HG02870 (cell line): ENCODE measurements at regions not wholly inside any gene's neighbourhood (a gene's known extent, or its start where the extent isn't known, plus 50 kb on each side); places are given as distances from the start of the nearest gene placed in this dataset.
"Not testable (repeated sequence)": the region's sequence is repeated elsewhere in the genome, so short reads cannot be mapped to it uniquely, and the experiment has no call there.

Source experiments
- ATAC-seq: cut with Tn5 transposase; IDR thresholded peaks from one replicate; pipeline ENCODE4 v1.9.1; 2021; ENCODE audit warnings: mild to moderate bottlenecking, moderate library complexity; ENCODE audit not compliant: unreplicated experiment

GRCh38 chr10:18735711-18736110 lies 76.5 kb downstream of the ARL5B start:
- no peak for ATAC-seq

- no peak for ATAC-seq
Measured at GRCh38 chr10:18737236-18737635, 78.0 kb downstream of the ARL5B start.

GRCh38 chr10:18737841-18738240 lies 78.6 kb downstream of the ARL5B start:
- ATAC-seq, result no peak

- ATAC-seq, result no peak
Measured at GRCh38 chr10:18738835-18739234, 79.6 kb downstream of the ARL5B start.

- no peak for ATAC-seq
Measured at GRCh38 chr10:18743926-18744325, 84.7 kb downstream of the ARL5B start.

GRCh38 chr10:18753312-18753895 lies 94.2 kb downstream of the ARL5B start:
- ATAC-seq, result no peak

GRCh38 chr10:18759575-18759974 lies 100.3 kb downstream of the ARL5B start:
- ATAC-seq, result peak; percentile 71

GRCh38 chr10:18760836-18761235 lies 101.6 kb downstream of the ARL5B start:
- no peak for ATAC-seq

- no peak for ATAC-seq
Measured at GRCh38 chr10:18767981-18768380, 108.8 kb downstream of the ARL5B start.

- no peak for ATAC-seq
Measured at GRCh38 chr10:18773180-18773579, 113.9 kb downstream of the ARL5B start.

GRCh38 chr10:18777258-18777657 lies 118.0 kb downstream of the ARL5B start:
- no peak for ATAC-seq

- no peak for ATAC-seq
Measured at GRCh38 chr10:18786478-18786877, 127.2 kb downstream of the ARL5B start.

- ATAC-seq, result no peak
Measured at GRCh38 chr10:18793951-18794350, 134.7 kb downstream of the ARL5B start.

GRCh38 chr10:18795549-18795948 lies 136.3 kb downstream of the ARL5B start:
- no peak for ATAC-seq

- no peak for ATAC-seq
Measured at GRCh38 chr10:18797286-18797685, 138.1 kb downstream of the ARL5B start.

GRCh38 chr10:18822156-18822555 lies 162.9 kb downstream of the ARL5B start:
- no peak for ATAC-seq

GRCh38 chr10:18829259-18829658 lies 170.0 kb downstream of the ARL5B start:
- ATAC-seq, result no peak

- no peak for ATAC-seq
Measured at GRCh38 chr10:18830277-18830676, 171.0 kb downstream of the ARL5B start.

- ATAC-seq, result not testable (repeated sequence)
Measured at GRCh38 chr10:18856623-18857022, 192.0 kb upstream of the MALRD1 start.

GRCh38 chr10:18859659-18860058 lies 188.9 kb upstream of the MALRD1 start:
- no peak for ATAC-seq

- no peak for ATAC-seq
Measured at GRCh38 chr10:18860186-18860585, 188.4 kb upstream of the MALRD1 start.

GRCh38 chr10:18860631-18861240 lies 187.9 kb upstream of the MALRD1 start:
- ATAC-seq, result no peak

GRCh38 chr10:18861382-18861781 lies 187.2 kb upstream of the MALRD1 start:
- ATAC-seq, result no peak
